NCI-H2227 treated with DMSO at 0.1 percent for 48 hours (cell line): ENCODE measurements at regions not wholly inside any gene's neighbourhood (a gene's known extent, or its start where the extent isn't known, plus 50 kb on each side); places are given as distances from the start of the nearest gene placed in this dataset.
"Not testable (repeated sequence)": the region's sequence is repeated elsewhere in the genome, so short reads cannot be mapped to it uniquely, and the experiment has no call there.

Experiments
- DNase-seq: peaks from one replicate; lab custom pipeline; 2025; lab: John Stamatoyannopoulos, UW

GRCh38 chr6:94902974-94903628 lies 674.2 kb upstream of the MANEA start:
- no peak for DNase-seq

- DNase-seq = no peak
Measured at GRCh38 chr6:94899191-94899590, 678.1 kb upstream of the MANEA start.

- no peak for DNase-seq
Measured at GRCh38 chr6:94894300-94894699, 683.0 kb upstream of the MANEA start.

DNA sequence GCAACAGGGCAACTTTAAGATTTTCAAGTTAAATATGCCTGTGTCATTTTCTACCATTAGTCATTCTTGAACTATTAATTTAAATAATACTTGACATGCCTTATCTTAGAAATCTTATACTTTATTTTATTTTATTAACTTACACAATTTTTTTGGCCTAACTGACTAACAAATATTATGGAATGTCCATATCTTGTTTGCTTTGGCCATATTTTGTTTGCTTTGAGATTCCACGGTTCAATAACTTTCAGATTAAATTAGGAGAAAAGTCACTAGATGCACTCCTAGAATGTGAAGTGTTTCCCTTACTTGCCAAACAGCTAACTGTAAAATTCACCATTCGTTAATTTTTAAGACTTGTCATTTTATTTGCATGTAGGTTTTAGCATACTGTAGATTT lies 684.0 kb upstream of the MANEA start:
- DNase-seq = no peak

DNA sequence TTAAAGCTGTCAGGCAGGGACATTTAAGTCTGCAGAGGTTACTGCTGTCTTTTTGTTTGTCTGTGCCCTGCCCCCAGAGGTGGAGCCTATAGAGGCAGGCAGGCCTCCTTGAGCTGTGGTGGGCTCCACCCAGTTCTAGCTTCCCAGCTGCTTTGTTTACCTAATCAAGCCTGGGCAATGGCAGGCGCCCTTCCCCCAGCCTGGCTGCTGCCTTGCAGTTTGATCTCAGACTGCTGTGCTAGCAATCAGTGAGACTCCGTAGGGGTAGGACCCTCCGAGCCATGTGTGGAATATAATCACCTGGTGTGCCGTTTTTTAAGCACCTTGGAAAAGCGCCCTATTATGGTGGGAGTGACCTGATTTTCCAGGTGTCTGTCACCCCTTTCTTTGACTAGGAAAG lies 703.5 kb upstream of the MANEA start:
- not testable (repeated sequence) for DNase-seq

DNA sequence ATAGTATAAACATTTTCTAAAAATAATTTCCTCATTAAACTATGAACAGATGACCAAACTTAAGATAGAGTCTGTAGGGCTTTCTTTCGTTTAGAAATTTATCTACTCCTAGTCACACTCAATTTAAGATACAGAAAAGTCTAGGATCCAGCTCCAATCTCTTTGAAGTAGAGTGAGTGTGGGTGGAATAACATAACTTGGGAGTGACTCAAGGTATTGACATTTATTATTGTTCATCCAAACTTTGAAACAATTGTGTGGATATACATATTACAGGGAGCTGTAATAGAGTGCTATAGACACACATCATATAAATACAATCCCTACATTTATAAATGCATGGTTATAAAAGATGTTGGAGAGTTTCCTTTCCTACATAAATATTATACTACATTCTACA lies 715.2 kb upstream of the MANEA start:
- DNase-seq = no peak

- no peak for DNase-seq
Measured at GRCh38 chr6:94859924-94860323, 717.4 kb upstream of the MANEA start.

- DNase-seq = not testable (repeated sequence)
Measured at GRCh38 chr6:94856999-94857398, 720.3 kb upstream of the MANEA start.

GRCh38 chr6:94851329-94851728 lies 726.0 kb upstream of the MANEA start:
- DNase-seq = not testable (repeated sequence)

DNA sequence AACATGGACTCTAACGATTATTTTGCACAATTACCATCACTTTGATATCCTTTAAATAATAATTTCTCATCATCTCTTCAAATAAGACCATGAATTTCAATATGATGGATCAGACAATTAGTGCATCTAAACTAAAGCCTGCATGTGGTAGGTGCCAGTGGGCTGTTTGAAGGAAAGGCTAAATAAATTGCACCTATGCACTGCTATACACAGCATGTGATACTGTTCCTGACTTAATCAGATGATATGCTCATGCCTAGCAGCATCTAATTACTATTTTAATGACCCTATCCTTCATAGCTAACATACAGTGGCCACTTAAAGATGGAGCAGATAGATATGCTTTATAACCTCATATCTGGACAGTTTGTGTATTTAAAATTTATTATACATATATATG lies 731.6 kb upstream of the MANEA start:
- no peak for DNase-seq

DNA sequence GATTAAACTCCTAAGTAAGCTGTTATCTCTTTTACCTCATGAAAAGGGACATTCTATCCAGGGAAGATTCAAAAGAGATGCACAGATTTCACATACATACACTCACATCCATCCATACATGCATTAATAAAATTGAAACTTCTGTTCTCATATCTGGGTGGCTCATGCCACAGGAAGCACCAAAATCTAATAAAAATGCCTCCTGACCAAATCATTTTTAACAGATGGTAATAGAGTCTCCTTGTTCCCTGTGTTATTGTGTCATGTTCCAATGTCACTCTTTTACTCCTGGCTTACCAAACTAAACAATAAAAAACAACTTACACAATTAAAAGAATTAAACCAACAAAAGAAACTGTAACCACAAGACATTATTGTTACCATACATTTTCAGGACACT lies 742.1 kb upstream of the MANEA start:
- no peak for DNase-seq

- no peak for DNase-seq
Measured at GRCh38 chr6:94813806-94814205, 763.5 kb upstream of the MANEA start.

GRCh38 chr6:94801344-94801743 lies 776.0 kb upstream of the MANEA start:
- DNase-seq = no peak

- no peak for DNase-seq
Measured at GRCh38 chr6:94785514-94785913, 791.8 kb upstream of the MANEA start.

- DNase-seq = not testable (repeated sequence)
Measured at GRCh38 chr6:94785081-94785480, 792.3 kb upstream of the MANEA start.

DNA sequence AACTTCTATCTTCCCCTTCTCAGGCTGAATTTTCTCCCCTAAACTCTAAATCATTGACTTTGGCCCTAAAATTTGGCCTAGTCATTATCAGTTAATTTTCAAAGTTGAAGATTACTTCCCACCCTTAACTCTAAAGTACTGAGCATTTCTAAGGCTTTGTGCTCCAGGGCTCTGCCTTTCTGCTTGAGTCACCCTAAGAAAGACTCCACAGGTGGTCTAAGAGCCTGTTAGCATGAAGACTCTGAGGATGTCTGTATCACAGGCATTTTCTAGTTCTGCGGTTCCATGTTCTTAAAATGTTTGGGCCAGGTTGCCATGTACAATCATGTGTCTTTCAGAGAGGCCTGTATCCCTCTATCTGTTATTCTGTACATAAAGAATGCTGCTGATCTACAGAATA lies 808.1 kb upstream of the MANEA start:
- DNase-seq = no peak

- no peak for DNase-seq
Measured at GRCh38 chr6:94751641-94752329, 825.5 kb upstream of the MANEA start.

- DNase-seq = no peak
Measured at GRCh38 chr6:94736236-94736635, 841.1 kb upstream of the MANEA start.

GRCh38 chr6:94735270-94735669 lies 842.1 kb upstream of the MANEA start:
- no peak for DNase-seq

- no peak for DNase-seq
Measured at GRCh38 chr6:94734751-94735150, 842.6 kb upstream of the MANEA start.

DNA sequence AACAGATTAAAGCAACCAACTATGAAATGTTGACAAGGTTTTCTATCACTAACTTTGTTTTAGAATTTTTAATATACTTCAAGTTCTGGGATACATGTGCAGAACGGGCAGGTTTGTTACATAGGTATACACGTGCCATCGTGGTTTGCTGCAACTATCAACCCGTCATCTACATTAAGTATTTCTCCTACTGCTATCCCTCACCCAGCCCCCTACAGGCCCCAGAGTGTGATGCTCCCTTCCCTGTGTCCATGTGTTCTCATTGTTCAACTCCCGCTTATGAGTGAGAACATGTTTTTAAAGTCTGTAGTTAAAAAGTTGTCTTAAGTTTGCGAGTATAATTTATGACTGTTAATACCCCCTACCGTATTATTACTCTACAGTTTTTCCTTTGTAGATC lies 844.3 kb upstream of the MANEA start:
- DNase-seq = no peak

DNA sequence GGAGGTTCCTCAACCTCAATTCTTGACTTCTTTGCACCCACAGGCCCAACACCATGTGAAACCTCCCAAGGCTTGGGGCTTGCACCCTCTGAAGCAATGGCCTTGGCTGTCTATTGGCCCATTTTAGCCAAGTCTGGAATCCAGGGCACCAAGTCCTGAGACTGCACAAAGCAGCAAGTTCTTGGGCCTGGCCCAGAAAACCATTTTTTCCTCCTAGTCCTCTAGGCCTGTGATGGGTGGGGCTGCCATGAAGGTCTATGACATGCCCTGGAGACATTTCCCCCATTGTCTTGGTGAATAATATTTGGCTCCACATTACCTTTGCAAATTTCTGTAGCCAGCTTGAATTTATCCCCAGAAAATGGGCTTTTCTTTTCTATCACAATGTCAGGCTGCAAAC lies 849.6 kb upstream of the MANEA start:
- DNase-seq = no peak

DNA sequence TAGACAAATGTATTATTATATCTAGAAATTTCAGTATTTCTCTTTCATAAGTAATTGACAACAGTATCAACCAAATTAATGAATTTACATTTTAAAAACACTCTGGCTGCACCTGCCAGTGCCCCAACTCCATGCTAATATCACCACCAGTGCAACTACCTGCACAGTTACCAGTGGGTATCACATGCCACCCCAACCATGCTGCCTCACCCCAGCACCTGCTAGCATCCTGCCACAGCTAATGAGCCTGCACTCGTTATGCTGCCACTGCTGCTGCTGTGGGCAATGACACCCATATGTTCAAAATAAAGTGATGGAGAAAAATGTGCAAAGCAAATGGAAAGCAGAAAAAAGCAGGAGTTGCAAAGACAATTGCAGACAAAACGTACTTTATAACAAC lies 855.9 kb upstream of the MANEA start:
- DNase-seq = no peak

DNA sequence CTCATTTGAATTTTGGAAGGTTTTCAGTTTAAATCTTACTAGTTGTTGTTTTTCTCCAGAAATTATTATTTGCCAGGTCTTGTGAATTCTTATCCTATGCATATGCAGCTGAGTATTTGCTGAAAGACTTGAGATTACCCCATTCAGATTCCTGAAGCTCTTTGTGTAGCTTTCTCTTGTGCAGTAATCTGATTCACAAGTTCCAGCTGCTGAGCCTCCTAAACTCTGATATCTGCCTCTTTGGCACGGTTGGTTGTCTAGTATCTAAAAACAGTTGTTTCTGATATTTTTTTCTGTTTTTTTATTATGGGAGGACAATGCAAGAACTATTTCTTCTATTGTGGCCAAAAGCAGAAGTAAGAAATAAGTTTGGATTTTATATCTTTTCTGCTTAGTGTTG lies 863.9 kb upstream of the MANEA start:
- DNase-seq = no peak
